ENCODE measurements at regions not wholly inside any gene's neighbourhood (a gene's known extent, or its start where the extent isn't known, plus 50 kb on each side); places are given as distances from the start of the nearest gene placed in this dataset.
"Not testable (repeated sequence)": the region's sequence is repeated elsewhere in the genome, so short reads cannot be mapped to it uniquely, and the experiment has no call there.

DNA sequence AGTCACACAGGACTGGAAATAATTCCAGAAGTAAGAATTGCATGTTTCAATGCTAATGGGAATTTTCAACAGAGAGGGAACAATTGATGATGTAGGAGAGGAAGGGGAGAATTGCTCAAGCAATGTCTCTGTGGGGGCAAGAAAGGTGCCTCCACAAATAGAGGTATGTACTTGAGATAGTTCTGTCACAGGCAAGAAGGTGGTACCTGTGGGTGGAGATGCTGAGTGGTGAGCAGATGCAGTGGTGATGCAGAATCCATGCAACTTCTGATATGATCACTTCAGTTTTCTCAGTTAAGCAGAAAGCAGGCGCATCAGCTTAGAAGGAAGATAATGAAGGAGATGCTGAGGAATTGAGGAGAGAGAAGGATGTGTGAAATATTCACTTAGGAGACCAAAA, 55.1 kb upstream of the SEC24B start:
- no peak for DNase-seq

DNA sequence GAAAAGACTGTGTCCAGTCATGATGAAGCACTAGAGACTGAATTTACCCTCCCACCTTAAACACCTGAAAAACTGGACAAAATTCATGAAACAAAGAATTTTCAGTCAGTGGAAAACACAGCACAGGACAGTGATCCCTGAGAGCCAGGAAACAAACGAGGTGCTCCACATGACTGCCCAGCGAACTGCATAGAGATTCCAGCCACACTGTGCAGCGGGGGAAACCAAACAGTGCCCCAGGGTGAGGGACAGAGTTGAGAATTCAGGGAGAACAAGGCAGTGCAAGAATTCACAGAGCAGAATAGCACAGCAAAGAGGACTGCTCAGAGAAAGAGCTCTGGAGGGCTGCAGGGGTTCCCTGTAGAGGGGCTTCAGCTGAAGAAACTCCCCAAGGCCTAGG, 55.5 kb upstream of the SEC24B start:
- DNase-seq: no peak

DNA sequence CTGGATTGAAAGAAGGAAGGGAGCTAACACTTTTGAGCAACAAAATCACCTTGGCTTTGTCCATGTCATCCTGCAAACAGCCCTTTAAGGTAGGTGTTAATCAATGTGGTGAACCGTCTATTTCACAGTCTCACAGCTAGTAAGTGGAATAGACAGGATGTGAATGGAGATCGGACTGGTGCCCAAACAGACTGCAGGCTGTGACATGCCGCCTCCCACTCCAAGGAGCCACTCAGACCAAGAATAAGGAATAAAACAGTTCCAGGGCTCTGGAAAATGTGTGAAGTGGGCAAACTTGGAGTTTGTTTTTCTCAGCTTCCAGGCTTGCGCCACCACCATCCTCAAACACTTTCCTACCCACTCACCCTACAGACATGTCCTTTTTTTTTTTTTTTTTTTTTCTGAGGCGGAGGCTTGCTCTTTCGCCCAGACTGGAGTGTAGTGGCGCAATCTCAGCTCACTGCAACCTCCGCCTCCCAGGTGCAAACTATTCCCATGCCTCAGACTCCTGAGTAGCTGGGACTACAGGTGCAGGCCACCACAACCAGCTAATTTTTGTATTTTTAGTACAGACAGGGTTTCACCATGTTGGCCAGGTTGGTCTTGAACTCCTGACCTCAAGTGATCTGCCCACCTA, 57.7 kb upstream of the SEC24B start:
- no peak for DNase-seq

GRCh38 chr4:109368661-109369060, 65.0 kb upstream of the SEC24B start:
- no peak for DNase-seq

DNA sequence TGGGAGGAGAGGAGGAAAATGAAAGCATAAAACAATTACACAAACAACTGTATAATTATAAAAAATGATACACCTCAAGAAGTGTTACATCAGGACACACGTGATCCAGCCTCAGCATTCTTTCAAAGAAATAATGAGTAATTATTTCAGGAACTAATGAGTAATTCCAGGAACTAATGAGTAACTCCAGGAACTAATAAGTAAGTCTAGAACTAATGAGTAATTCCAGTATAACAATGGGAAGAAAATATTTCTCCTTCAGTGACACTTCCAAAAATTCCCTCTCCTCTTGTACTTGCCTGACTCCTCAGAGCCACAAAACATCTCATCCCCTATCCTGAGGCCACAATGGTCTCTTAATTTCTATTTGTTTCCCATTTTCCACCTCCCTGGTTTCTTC, 63.5 kb upstream of the COL25A1 start:
- DNase-seq: no peak

GRCh38 chr4:109365297-109365696, 62.8 kb upstream of the COL25A1 start:
- not testable (repeated sequence) for DNase-seq

DNA sequence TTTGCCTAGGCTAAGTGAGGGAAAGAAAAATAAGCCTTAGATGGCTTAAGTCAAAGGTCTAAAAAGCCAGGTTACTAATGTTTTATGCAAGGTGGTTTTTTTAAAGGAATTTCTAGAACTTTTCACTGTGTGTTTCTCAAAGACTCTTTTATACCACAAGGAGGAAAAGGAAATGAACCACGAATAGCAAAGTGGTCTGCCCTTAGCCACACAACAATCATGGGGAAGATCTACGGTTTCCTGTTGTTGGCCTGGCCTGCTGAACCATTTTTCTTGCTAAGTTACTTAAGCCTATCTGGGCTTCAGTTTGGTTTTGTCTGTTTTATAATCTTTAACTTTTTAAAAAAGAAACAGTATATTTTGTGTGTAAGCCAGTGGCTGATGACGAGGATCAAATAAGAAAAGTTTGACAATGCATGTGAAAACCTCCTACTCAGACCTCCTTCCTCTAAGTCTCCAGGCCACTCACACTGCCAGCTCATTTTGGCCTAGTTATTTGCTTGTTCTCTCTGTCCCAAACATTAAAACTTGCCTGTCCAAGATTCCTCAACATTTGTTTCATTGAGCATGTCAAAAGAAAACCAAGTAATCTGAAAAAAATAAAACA, 56.7 kb upstream of the COL25A1 start:
- DNase-seq: peak; percentile 83 to 84

DNA sequence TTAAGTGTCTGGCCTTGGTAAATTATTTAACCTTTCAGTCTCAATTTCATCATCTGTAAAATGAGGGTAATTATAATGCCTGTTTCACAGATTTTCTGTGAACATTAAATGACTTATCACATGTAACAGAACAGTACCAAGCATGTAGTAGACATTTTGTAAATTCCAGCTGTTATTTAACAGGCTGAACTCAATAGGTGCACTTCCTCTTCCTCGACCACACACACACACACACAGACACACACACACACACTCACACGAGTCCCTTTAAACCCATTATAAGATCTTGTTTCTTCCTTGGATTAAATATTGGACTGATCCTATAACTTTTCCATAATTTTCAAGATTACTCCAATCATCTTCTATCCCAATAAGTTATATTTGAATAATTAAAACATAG, 53.4 kb upstream of the COL25A1 start:
- DNase-seq: peak; percentile 9 to 14

- DNase-seq: no peak
Observed at GRCh38 chr4:109352941-109353340, 50.5 kb upstream of the COL25A1 start.

Data from Kasumi-1 (cell line).